ENCODE measurements at regions not wholly inside any gene's neighbourhood (a gene's known extent, or its start where the extent isn't known, plus 50 kb on each side); places are given as distances from the start of the nearest gene placed in this dataset.
"Not testable (repeated sequence)": the region's sequence is repeated elsewhere in the genome, so short reads cannot be mapped to it uniquely, and the experiment has no call there.

GRCh38 chr5:77874691-77875090 lies 98.6 kb upstream of the TBCA start:
- Mint-ChIP-seq H3K27me3 (ENCODE audit: low read depth) (peaks cover 4% of the 10 kb centered on the region), H3K4me3 (ENCODE audit: low read depth) (no peak overlapping the region), H3K4me1 (ENCODE audit: low read depth) (peaks cover 11% of the 10 kb centered on the region), H3K9me3 (no peaks in the 10 kb centered on the region), H3K36me3 (ENCODE audit: low read depth) (no peaks in the 10 kb centered on the region), H3K27ac (no peak overlapping the region)
- intact Hi-C loops (cut with micrococcal nuclease), result no loop called here
- no peak for DNase-seq (ENCODE audit: low spot score)

- Mint-ChIP-seq H3K4me3 (ENCODE audit: low read depth) (no peak overlapping the region), H3K27ac (no peak overlapping the region), H3K27me3 (ENCODE audit: low read depth) (peaks cover 4% of the 10 kb centered on the region), H3K4me1 (ENCODE audit: low read depth) (peaks cover 11% of the 10 kb centered on the region), H3K36me3 (ENCODE audit: low read depth) (no peaks in the 10 kb centered on the region), H3K9me3 (no peaks in the 10 kb centered on the region)
- no peak for DNase-seq (ENCODE audit: low spot score)
- intact Hi-C loops (cut with micrococcal nuclease), result no loop called here
Measured at GRCh38 chr5:77873239-77873638, 97.1 kb upstream of the TBCA start.

GRCh38 chr5:77871946-77872345 lies 95.8 kb upstream of the TBCA start:
- H3K4me1 Mint-ChIP-seq (ENCODE audit: low read depth), result peaks cover 7% of the 10 kb centered on the region
- H3K9me3 Mint-ChIP-seq, result no peaks in the 10 kb centered on the region
- H3K27me3 Mint-ChIP-seq (ENCODE audit: low read depth), result peaks cover 4% of the 10 kb centered on the region
- DNase-seq (ENCODE audit: low spot score), result no peak
- no peak overlapping the region for H3K27ac Mint-ChIP-seq
- no peaks in the 10 kb centered on the region for H3K36me3 Mint-ChIP-seq (ENCODE audit: low read depth)
- no peak overlapping the region for H3K4me3 Mint-ChIP-seq (ENCODE audit: low read depth)
- intact Hi-C loops (cut with micrococcal nuclease), result no loop called here

- no peak overlapping the region for H3K4me3 Mint-ChIP-seq (ENCODE audit: low read depth)
- no peaks in the 10 kb centered on the region for H3K9me3 Mint-ChIP-seq
- no peak overlapping the region for H3K27ac Mint-ChIP-seq
- intact Hi-C loops (cut with micrococcal nuclease), result no loop called here
- H3K27me3 Mint-ChIP-seq (ENCODE audit: low read depth), result peaks cover 4% of the 10 kb centered on the region
- no peak for DNase-seq (ENCODE audit: low spot score)
- H3K4me1 Mint-ChIP-seq (ENCODE audit: low read depth), result peaks cover 1% of the 10 kb centered on the region
- H3K36me3 Mint-ChIP-seq (ENCODE audit: low read depth), result no peaks in the 10 kb centered on the region
Measured at GRCh38 chr5:77871016-77871415, 94.9 kb upstream of the TBCA start.

- intact Hi-C loops (cut with micrococcal nuclease), result no loop called here
- DNase-seq (ENCODE audit: low spot score), result no peak
- peaks cover 1% of the 10 kb centered on the region for H3K4me1 Mint-ChIP-seq (ENCODE audit: low read depth)
- H3K27ac Mint-ChIP-seq, result no peak overlapping the region
- H3K36me3 Mint-ChIP-seq (ENCODE audit: low read depth), result no peaks in the 10 kb centered on the region
- peaks cover 4% of the 10 kb centered on the region for H3K27me3 Mint-ChIP-seq (ENCODE audit: low read depth)
- no peak overlapping the region for H3K4me3 Mint-ChIP-seq (ENCODE audit: low read depth)
- no peaks in the 10 kb centered on the region for H3K9me3 Mint-ChIP-seq
Measured at GRCh38 chr5:77869116-77869798, 93.1 kb upstream of the TBCA start.

GRCh38 chr5:77867914-77868313 lies 91.8 kb upstream of the TBCA start:
- no peak for DNase-seq (ENCODE audit: low spot score)
- Mint-ChIP-seq H3K36me3 (ENCODE audit: low read depth) (no peaks in the 10 kb centered on the region), H3K4me3 (ENCODE audit: low read depth) (no peak overlapping the region), H3K27ac (no peak overlapping the region), H3K4me1 (ENCODE audit: low read depth) (peaks cover under 1% of the 10 kb centered on the region), H3K9me3 (no peaks in the 10 kb centered on the region), H3K27me3 (ENCODE audit: low read depth) (peaks cover under 1% of the 10 kb centered on the region)
- intact Hi-C loops (cut with micrococcal nuclease), result no loop called here

GRCh38 chr5:77867194-77867691 lies 91.1 kb upstream of the TBCA start:
- no peak overlapping the region for H3K4me3 Mint-ChIP-seq (ENCODE audit: low read depth)
- intact Hi-C loops (cut with micrococcal nuclease), result no loop called here
- H3K27me3 Mint-ChIP-seq (ENCODE audit: low read depth), result no peaks in the 10 kb centered on the region
- H3K36me3 Mint-ChIP-seq (ENCODE audit: low read depth), result no peaks in the 10 kb centered on the region
- no peak for DNase-seq (ENCODE audit: low spot score)
- H3K27ac Mint-ChIP-seq, result no peak overlapping the region
- peaks cover 1% of the 10 kb centered on the region for H3K4me1 Mint-ChIP-seq (ENCODE audit: low read depth)
- H3K9me3 Mint-ChIP-seq, result no peaks in the 10 kb centered on the region

GRCh38 chr5:77866198-77866597 lies 90.1 kb upstream of the TBCA start:
- no peaks in the 10 kb centered on the region for H3K36me3 Mint-ChIP-seq (ENCODE audit: low read depth)
- no peak for DNase-seq (ENCODE audit: low spot score)
- H3K4me1 Mint-ChIP-seq (ENCODE audit: low read depth), result peaks cover 9% of the 10 kb centered on the region
- H3K9me3 Mint-ChIP-seq, result no peaks in the 10 kb centered on the region
- no peaks in the 10 kb centered on the region for H3K27me3 Mint-ChIP-seq (ENCODE audit: low read depth)
- no peak overlapping the region for H3K27ac Mint-ChIP-seq
- no peak overlapping the region for H3K4me3 Mint-ChIP-seq (ENCODE audit: low read depth)
- intact Hi-C loops (cut with micrococcal nuclease), result no loop called here

GRCh38 chr5:77864997-77865396 lies 88.9 kb upstream of the TBCA start:
- Mint-ChIP-seq H3K36me3 (ENCODE audit: low read depth) (no peaks in the 10 kb centered on the region), H3K4me1 (ENCODE audit: low read depth) (peaks cover 9% of the 10 kb centered on the region), H3K9me3 (no peaks in the 10 kb centered on the region), H3K27me3 (ENCODE audit: low read depth) (no peaks in the 10 kb centered on the region), H3K4me3 (ENCODE audit: low read depth) (no peak overlapping the region), H3K27ac (no peak overlapping the region)
- DNase-seq (ENCODE audit: low spot score), result no peak
- intact Hi-C loops (cut with micrococcal nuclease), result no loop called here

GRCh38 chr5:77863181-77863580 lies 87.0 kb upstream of the TBCA start:
- Mint-ChIP-seq H3K27ac (no peak overlapping the region), H3K36me3 (ENCODE audit: low read depth) (no peaks in the 10 kb centered on the region), H3K9me3 (no peaks in the 10 kb centered on the region), H3K4me3 (ENCODE audit: low read depth) (no peak overlapping the region), H3K27me3 (ENCODE audit: low read depth) (no peaks in the 10 kb centered on the region), H3K4me1 (ENCODE audit: low read depth) (peaks cover 9% of the 10 kb centered on the region)
- DNase-seq (ENCODE audit: low spot score), result no peak
- intact Hi-C loops (cut with micrococcal nuclease), result no loop called here

GRCh38 chr5:77861576-77861975 lies 85.4 kb upstream of the TBCA start:
- DNase-seq (ENCODE audit: low spot score), result no peak
- Mint-ChIP-seq H3K27ac (peak overlapping the region; percentile 13), H3K36me3 (ENCODE audit: low read depth) (no peaks in the 10 kb centered on the region), H3K27me3 (ENCODE audit: low read depth) (no peaks in the 10 kb centered on the region), H3K4me3 (ENCODE audit: low read depth) (no peak overlapping the region), H3K9me3 (no peaks in the 10 kb centered on the region), H3K4me1 (ENCODE audit: low read depth) (peaks cover 9% of the 10 kb centered on the region)
- intact Hi-C loops (cut with micrococcal nuclease), result no loop called here

GRCh38 chr5:77859306-77859705 lies 83.2 kb upstream of the TBCA start:
- Mint-ChIP-seq H3K27ac (no peak overlapping the region), H3K9me3 (no peaks in the 10 kb centered on the region), H3K4me1 (ENCODE audit: low read depth) (peaks cover 9% of the 10 kb centered on the region), H3K36me3 (ENCODE audit: low read depth) (no peaks in the 10 kb centered on the region), H3K4me3 (ENCODE audit: low read depth) (no peak overlapping the region), H3K27me3 (ENCODE audit: low read depth) (peaks cover 5% of the 10 kb centered on the region)
- intact Hi-C loops (cut with micrococcal nuclease), result no loop called here
- DNase-seq (ENCODE audit: low spot score), result no peak

- DNase-seq (ENCODE audit: low spot score); H3K4me3 Mint-ChIP-seq (ENCODE audit: low read depth); intact Hi-C loops (cut with micrococcal nuclease); H3K27me3 Mint-ChIP-seq (ENCODE audit: low read depth); H3K4me1 Mint-ChIP-seq (ENCODE audit: low read depth); H3K36me3 Mint-ChIP-seq (ENCODE audit: low read depth); H3K9me3 Mint-ChIP-seq; H3K27ac Mint-ChIP-seq: not testable (repeated sequence)
Measured at GRCh38 chr5:77858678-77859077, 82.5 kb upstream of the TBCA start.

- Mint-ChIP-seq H3K9me3 (no peaks in the 10 kb centered on the region), H3K36me3 (ENCODE audit: low read depth) (no peaks in the 10 kb centered on the region), H3K27ac (no peak overlapping the region), H3K4me1 (ENCODE audit: low read depth) (peaks cover 14% of the 10 kb centered on the region), H3K4me3 (ENCODE audit: low read depth) (no peak overlapping the region), H3K27me3 (ENCODE audit: low read depth) (peaks cover 15% of the 10 kb centered on the region)
- intact Hi-C loops (cut with micrococcal nuclease), result no loop called here
- no peak for DNase-seq (ENCODE audit: low spot score)
Measured at GRCh38 chr5:77855369-77855768, 79.2 kb upstream of the TBCA start.
